ENCODE measurements at regions not wholly inside any gene's neighbourhood (a gene's known extent, or its start where the extent isn't known, plus 50 kb on each side); places are given as distances from the start of the nearest gene placed in this dataset.

- Histone ChIP-seq H3K27me3 (ENCODE audit: control insufficient read depth in 1 of 2, insufficient read depth in 2 of 2, low read length in 1 of 2) (no peaks in the 10 kb centered on the region), H3K27ac (ENCODE audit: low read depth in 1 of 2, low read length in 2 of 2) (no peak overlapping the region), H3K9me3 (ENCODE audit: control insufficient read depth, low read length) (no peaks in the 10 kb centered on the region), H3K4me3 (ENCODE audit: low read length in 2 of 2) (no peak overlapping the region), H3K36me3 (ENCODE audit: control insufficient read depth in 1 of 2, insufficient read depth in 2 of 2, low read length in 1 of 2) (no peaks in the 10 kb centered on the region), H3K4me1 (ENCODE audit: control insufficient read depth in 1 of 2, insufficient read depth in 2 of 2, low read length in 2 of 2) (no peaks in the 10 kb centered on the region)
- no peak for ATAC-seq (ENCODE audit: low FRiP score)
- 73 to 75% methylated on average over 1 of the region's 1 CpG for WGBS, 2 donors
- intact Hi-C loops (cut with DNase I): no loop called here
- DNase-seq: no peak
These were observed 1353.4 kb downstream of the FSTL5 start for GRCh38 chr4:160810424-160810823.

- no peaks in the 10 kb centered on the region for H3K27me3 ChIP-seq (ENCODE audit: control insufficient read depth in 1 of 2, insufficient read depth in 2 of 2, low read length in 1 of 2)
- ATAC-seq (ENCODE audit: low FRiP score) (no peak), DNase-seq (no peak)
- H3K36me3 ChIP-seq (ENCODE audit: control insufficient read depth in 1 of 2, insufficient read depth in 2 of 2, low read length in 1 of 2): no peaks in the 10 kb centered on the region
- H3K27ac ChIP-seq (ENCODE audit: low read depth in 1 of 2, low read length in 2 of 2): no peak overlapping the region
- intact Hi-C loops (cut with DNase I): no loop called here
- WGBS, 2 donors: 72 to 89% methylated on average over 1 of the region's 1 CpG
- H3K9me3 ChIP-seq (ENCODE audit: control insufficient read depth, low read length): no peaks in the 10 kb centered on the region
- no peak overlapping the region for H3K4me3 ChIP-seq (ENCODE audit: low read length in 2 of 2)
- H3K4me1 ChIP-seq (ENCODE audit: control insufficient read depth in 1 of 2, insufficient read depth in 2 of 2, low read length in 2 of 2): no peaks in the 10 kb centered on the region
These were observed 1352.9 kb downstream of the FSTL5 start for GRCh38 chr4:160810941-160811340.

- Histone ChIP-seq H3K36me3 (ENCODE audit: control insufficient read depth in 1 of 2, insufficient read depth in 2 of 2, low read length in 1 of 2) (no peaks in the 10 kb centered on the region), H3K27ac (ENCODE audit: low read depth in 1 of 2, low read length in 2 of 2) (no peak overlapping the region), H3K27me3 (ENCODE audit: control insufficient read depth in 1 of 2, insufficient read depth in 2 of 2, low read length in 1 of 2) (no peaks in the 10 kb centered on the region), H3K4me3 (ENCODE audit: low read length in 2 of 2) (no peak overlapping the region), H3K9me3 (ENCODE audit: control insufficient read depth, low read length) (no peaks in the 10 kb centered on the region), H3K4me1 (ENCODE audit: control insufficient read depth in 1 of 2, insufficient read depth in 2 of 2, low read length in 2 of 2) (no peaks in the 10 kb centered on the region)
- intact Hi-C loops (cut with DNase I): no loop called here
- DNase-seq: no peak
- ATAC-seq (ENCODE audit: low FRiP score): no peak
These were observed 1351.8 kb downstream of the FSTL5 start for GRCh38 chr4:160811956-160812355.

- no peaks in the 10 kb centered on the region for H3K36me3 ChIP-seq (ENCODE audit: control insufficient read depth in 1 of 2, insufficient read depth in 2 of 2, low read length in 1 of 2)
- DNase-seq: no peak
- ATAC-seq (ENCODE audit: low FRiP score): no peak
- H3K4me3 ChIP-seq (ENCODE audit: low read length in 2 of 2): no peak overlapping the region
- H3K27me3 ChIP-seq (ENCODE audit: control insufficient read depth in 1 of 2, insufficient read depth in 2 of 2, low read length in 1 of 2): no peaks in the 10 kb centered on the region
- intact Hi-C loops (cut with DNase I): no loop called here
- no peaks in the 10 kb centered on the region for H3K9me3 ChIP-seq (ENCODE audit: control insufficient read depth, low read length)
- no peak overlapping the region for H3K27ac ChIP-seq (ENCODE audit: low read depth in 1 of 2, low read length in 2 of 2)
- no peaks in the 10 kb centered on the region for H3K4me1 ChIP-seq (ENCODE audit: control insufficient read depth in 1 of 2, insufficient read depth in 2 of 2, low read length in 2 of 2)
These were observed 1349.1 kb downstream of the FSTL5 start for GRCh38 chr4:160814726-160815125.

- Histone ChIP-seq H3K27ac (ENCODE audit: low read depth in 1 of 2, low read length in 2 of 2) (no peak overlapping the region), H3K9me3 (ENCODE audit: control insufficient read depth, low read length) (no peaks in the 10 kb centered on the region), H3K4me1 (ENCODE audit: control insufficient read depth in 1 of 2, insufficient read depth in 2 of 2, low read length in 2 of 2) (no peaks in the 10 kb centered on the region), H3K27me3 (ENCODE audit: control insufficient read depth in 1 of 2, insufficient read depth in 2 of 2, low read length in 1 of 2) (no peaks in the 10 kb centered on the region), H3K4me3 (ENCODE audit: low read length in 2 of 2) (no peak overlapping the region), H3K36me3 (ENCODE audit: control insufficient read depth in 1 of 2, insufficient read depth in 2 of 2, low read length in 1 of 2) (no peaks in the 10 kb centered on the region)
- 89 to 92% methylated on average over 1 of the region's 1 CpG for WGBS, 2 donors
- ATAC-seq (ENCODE audit: low FRiP score) (no peak), DNase-seq (no peak)
- intact Hi-C loops (cut with DNase I): no loop called here
These were observed 1345.2 kb downstream of the FSTL5 start for GRCh38 chr4:160818571-160818970.

- intact Hi-C loops (cut with DNase I): no loop called here
- Histone ChIP-seq H3K9me3 (ENCODE audit: control insufficient read depth, low read length) (no peaks in the 10 kb centered on the region), H3K27me3 (ENCODE audit: control insufficient read depth in 1 of 2, insufficient read depth in 2 of 2, low read length in 1 of 2) (no peaks in the 10 kb centered on the region), H3K36me3 (ENCODE audit: control insufficient read depth in 1 of 2, insufficient read depth in 2 of 2, low read length in 1 of 2) (no peaks in the 10 kb centered on the region), H3K4me3 (ENCODE audit: low read length in 2 of 2) (no peak overlapping the region), H3K4me1 (ENCODE audit: control insufficient read depth in 1 of 2, insufficient read depth in 2 of 2, low read length in 2 of 2) (no peaks in the 10 kb centered on the region), H3K27ac (ENCODE audit: low read depth in 1 of 2, low read length in 2 of 2) (no peak overlapping the region)
- no peak for ATAC-seq (ENCODE audit: low FRiP score)
- 67 to 69% methylated on average over 3 of the region's 3 CpGs for WGBS, 2 donors
- no peak for DNase-seq
These were observed 1344.0 kb downstream of the FSTL5 start for GRCh38 chr4:160819791-160820190.

GRCh38 chr4:160824481-160824880, 1339.3 kb downstream of the FSTL5 start:
- Histone ChIP-seq H3K9me3 (ENCODE audit: control insufficient read depth, low read length) (no peaks in the 10 kb centered on the region), H3K4me1 (ENCODE audit: control insufficient read depth in 1 of 2, insufficient read depth in 2 of 2, low read length in 2 of 2) (no peaks in the 10 kb centered on the region), H3K27me3 (ENCODE audit: control insufficient read depth in 1 of 2, insufficient read depth in 2 of 2, low read length in 1 of 2) (no peaks in the 10 kb centered on the region), H3K4me3 (ENCODE audit: low read length in 2 of 2) (no peak overlapping the region), H3K36me3 (ENCODE audit: control insufficient read depth in 1 of 2, insufficient read depth in 2 of 2, low read length in 1 of 2) (no peaks in the 10 kb centered on the region), H3K27ac (ENCODE audit: low read depth in 1 of 2, low read length in 2 of 2) (no peak overlapping the region)
- intact Hi-C loops (cut with DNase I): no loop called here
- ATAC-seq (ENCODE audit: low FRiP score) (no peak), DNase-seq (no peak)
- WGBS, 2 donors: 72 to 86% methylated on average over 2 of the region's 2 CpGs

- intact Hi-C loops (cut with DNase I): no loop called here
- DNase-seq (no peak), ATAC-seq (ENCODE audit: low FRiP score) (no peak)
- WGBS, 2 donors: 76 to 77% methylated on average over 8 of the region's 8 CpGs
- no peaks in the 10 kb centered on the region for H3K27me3 ChIP-seq (ENCODE audit: control insufficient read depth in 1 of 2, insufficient read depth in 2 of 2, low read length in 1 of 2)
- H3K4me3 ChIP-seq (ENCODE audit: low read length in 2 of 2): no peak overlapping the region
- H3K36me3 ChIP-seq (ENCODE audit: control insufficient read depth in 1 of 2, insufficient read depth in 2 of 2, low read length in 1 of 2): no peaks in the 10 kb centered on the region
- no peaks in the 10 kb centered on the region for H3K9me3 ChIP-seq (ENCODE audit: control insufficient read depth, low read length)
- H3K4me1 ChIP-seq (ENCODE audit: control insufficient read depth in 1 of 2, insufficient read depth in 2 of 2, low read length in 2 of 2): no peaks in the 10 kb centered on the region
- no peak overlapping the region for H3K27ac ChIP-seq (ENCODE audit: low read depth in 1 of 2, low read length in 2 of 2)
These were observed 1338.0 kb downstream of the FSTL5 start for GRCh38 chr4:160825644-160826338.

- H3K4me1 ChIP-seq (ENCODE audit: control insufficient read depth in 1 of 2, insufficient read depth in 2 of 2, low read length in 2 of 2): no peaks in the 10 kb centered on the region
- H3K27me3 ChIP-seq (ENCODE audit: control insufficient read depth in 1 of 2, insufficient read depth in 2 of 2, low read length in 1 of 2): no peaks in the 10 kb centered on the region
- no peak overlapping the region for H3K27ac ChIP-seq (ENCODE audit: low read depth in 1 of 2, low read length in 2 of 2)
- no peaks in the 10 kb centered on the region for H3K9me3 ChIP-seq (ENCODE audit: control insufficient read depth, low read length)
- H3K36me3 ChIP-seq (ENCODE audit: control insufficient read depth in 1 of 2, insufficient read depth in 2 of 2, low read length in 1 of 2): no peaks in the 10 kb centered on the region
- no peak overlapping the region for H3K4me3 ChIP-seq (ENCODE audit: low read length in 2 of 2)
- ATAC-seq (ENCODE audit: low FRiP score) (no peak), DNase-seq (peak in 1 of 2 donors; percentile 34)
- intact Hi-C loops (cut with DNase I): no loop called here
- WGBS, 2 donors: 86 to 89% methylated on average over 10 of the region's 10 CpGs
These were observed 1337.5 kb downstream of the FSTL5 start for GRCh38 chr4:160826339-160826679.
